Lung (tissue), 11 donors: ENCODE measurements at regions not wholly inside any gene's neighbourhood (a gene's known extent, or its start where the extent isn't known, plus 50 kb on each side); places are given as distances from the start of the nearest gene placed in this dataset.

Experiments used
- ATAC-seq: fragments of 200-7000 bp; cut with Tn5 transposase; one replicate; pipeline ENCODE4 v1.9.1; 2020; ENCODE audit warnings: moderate number of reproducible peaks; ENCODE audit not compliant: insufficient read depth, low FRiP score
- DNase-seq, 3 donors: peaks; one replicate each; pipeline ENCODE4 v3.0.0-alpha.2; 2013 to 2017
- H3K27ac ChIP-seq, 2 donors: one replicate each; pipeline ENCODE4 v1.5.1; 2013; ENCODE audit warnings: mild to moderate bottlenecking in 2 of 2, moderate library complexity in 2 of 2, control low read depth in 1 of 2, inconsistent platforms in 1 of 2, low read depth in 1 of 2, low read length in 1 of 2
- H3K27me3 ChIP-seq, 3 donors: one replicate each; pipeline ENCODE4 v1.5.1; 2013; ENCODE audit warnings: low read length in 2 of 3; ENCODE audit not compliant: control insufficient read depth in 3 of 3, insufficient read depth in 3 of 3
- H3K36me3 ChIP-seq, 4 donors: one replicate each; pipeline ENCODE4 v1.5.1; 2013; ENCODE audit warnings: low read length in 4 of 4, mild to moderate bottlenecking in 1 of 4, moderate library complexity in 1 of 4; ENCODE audit not compliant: control insufficient read depth in 4 of 4, insufficient read depth in 4 of 4
- H3K4me1 ChIP-seq, 5 donors: one replicate each; pipeline ENCODE4 v1.5.1; 2013; ENCODE audit warnings: low read length in 5 of 5, mild to moderate bottlenecking in 2 of 5, moderate library complexity in 1 of 5; ENCODE audit not compliant: control insufficient read depth in 5 of 5, insufficient read depth in 5 of 5
- H3K4me3 ChIP-seq: one replicate; pipeline ENCODE4 v1.5.1; 2013; ENCODE audit warnings: mild to moderate bottlenecking, control low read depth, moderate library complexity
- H3K9ac ChIP-seq, 2 donors: one replicate each; pipeline ENCODE4 v1.5.1; 2013; ENCODE audit warnings: low read length in 2 of 2, control low read depth in 1 of 2; ENCODE audit not compliant: insufficient read depth in 1 of 2
- H3K9me3 ChIP-seq, 4 donors: one replicate each; pipeline ENCODE4 v1.5.1; 2013; ENCODE audit warnings: low read length in 3 of 4, mild to moderate bottlenecking in 1 of 4, moderate library complexity in 1 of 4; ENCODE audit not compliant: control insufficient read depth in 4 of 4, insufficient read depth in 3 of 4
- CTCF ChIP-seq: IDR thresholded peaks from 2 replicates; pipeline ENCODE4 v1.5.1; 2012; ENCODE audit warnings: mild to moderate bottlenecking; ENCODE audit errors: control extremely low read depth, extremely low read depth
- WGBS, 2 donors: extraction: QIAGEN DNeasy Blood & Tissue Kit; methylation state at CpG; one replicate each; pipeline ENCODE4 v1.1.7; 2013; 5-methylcytosine and 5-hydroxymethylcytosine counted together
- donor health status: control.
- donor health status: control.
- donor health status: Bipolar disorder and iron deficiency.
- donor health status: healthy.
- donor health status: DM: yes; HTN: yes; CAD: no.

- TF ChIP-seq CTCF, result no peak
- Histone ChIP-seq H3K27ac (no peak overlapping the region), H3K4me3 (no peak overlapping the region), H3K9me3 (peaks cover 0 to 4% (median 0%) of the 10 kb centered on the region in 4 donors), H3K27me3 (peaks cover 0 to 7% (median 5%) of the 10 kb centered on the region in 3 donors), H3K36me3 (no peaks in the 10 kb centered on the region), H3K4me1 (no peaks in the 10 kb centered on the region), H3K9ac (no peak overlapping the region)
- WGBS, 2 donors, result 83 to 84% methylated on average over 7 of the region's 7 CpGs
- ATAC-seq (no peak), DNase-seq (no peak)
These were observed 51.3 kb upstream of the PFKP start for GRCh38 chr10:3016016-3016415.

- no peak for ATAC-seq
- Histone ChIP-seq H3K36me3 (no peaks in the 10 kb centered on the region), H3K9ac (no peak overlapping the region), H3K9me3 (peaks cover 0 to 4% (median 0%) of the 10 kb centered on the region in 4 donors), H3K27ac (no peak overlapping the region), H3K27me3 (peaks cover 3 to 10% (median 5%) of the 10 kb centered on the region in 3 donors), H3K4me1 (no peaks in the 10 kb centered on the region), H3K4me3 (no peak overlapping the region)
- TF ChIP-seq CTCF, result no peak
- 50 to 72% methylated on average over 9 of the region's 9 CpGs for WGBS, 2 donors
- peak in 2 of 3 donors; percentile 6 to 48 for DNase-seq
These were observed 52.4 kb upstream of the PFKP start for GRCh38 chr10:3014968-3015367.

DNA sequence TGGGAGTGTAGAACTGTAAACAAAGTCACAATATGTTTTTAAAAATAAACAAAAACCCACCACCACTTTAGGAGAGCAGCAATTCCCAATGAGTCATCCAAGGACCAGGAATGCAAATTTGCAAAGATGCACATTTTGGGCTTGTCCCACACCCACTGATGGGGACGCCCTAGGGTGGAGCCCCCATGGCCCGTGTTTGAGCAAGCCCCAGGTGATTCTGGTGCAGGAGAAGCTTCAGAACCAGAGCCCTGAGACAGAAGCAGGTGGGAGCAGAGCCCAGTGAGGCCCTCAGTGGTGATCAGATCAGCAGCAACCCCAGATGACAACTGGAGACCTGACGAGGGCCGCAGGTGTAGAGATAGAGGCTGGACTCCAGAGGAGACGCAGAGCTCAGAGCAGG is 55.1 kb upstream of the PFKP start:
- Histone ChIP-seq H3K27ac (no peak overlapping the region), H3K9ac (no peak overlapping the region), H3K36me3 (no peaks in the 10 kb centered on the region), H3K27me3 (peaks cover 3 to 10% (median 5%) of the 10 kb centered on the region in 3 donors), H3K4me3 (no peak overlapping the region), H3K9me3 (peaks cover 0 to 5% (median 0%) of the 10 kb centered on the region in 4 donors), H3K4me1 (peaks cover 0 to 4% (median 0%) of the 10 kb centered on the region in 5 donors)
- ATAC-seq, result no peak
- DNase-seq, result no peak
- WGBS, 2 donors, result 84 to 89% methylated on average over 5 of the region's 5 CpGs
- no peak for TF ChIP-seq CTCF
